ENCODE measurements at regions not wholly inside any gene's neighbourhood (a gene's known extent, or its start where the extent isn't known, plus 50 kb on each side); places are given as distances from the start of the nearest gene placed in this dataset.

GRCh38 chr2:16398486-16399043 lies 267.1 kb downstream of the CYRIA start:
- TF ChIP-seq PATZ1 (CRISPR knock-in tag; IDR thresholded peaks at IDR 0.05; ENCODE audit: borderline replicate concordance) (no peak), ARNTL (CRISPR knock-in tag; IDR thresholded peaks at IDR 0.05; ENCODE audit: borderline replicate concordance, low read depth) (no peak), TCF4 (CRISPR knock-in tag; IDR thresholded peaks at IDR 0.05; ENCODE audit: borderline replicate concordance) (no peak), CSRNP3 (CRISPR knock-in tag; IDR thresholded peaks at IDR 0.05) (no peak), TSHZ2 (CRISPR knock-in tag; IDR thresholded peaks at IDR 0.05) (no peak)
